Daoy (cell line): ENCODE measurements at regions not wholly inside any gene's neighbourhood (a gene's known extent, or its start where the extent isn't known, plus 50 kb on each side); places are given as distances from the start of the nearest gene placed in this dataset.
A peak's percentile ranks its signal among the peaks of the same experiment; 100 is the strongest.

ENCODE experiments used
- DNase-seq: peaks from one replicate; pipeline ENCODE4 v3.0.0-alpha.2; 2015; ENCODE audit warnings: low read depth

- peak; percentile 3 for DNase-seq
Observed at GRCh38 chr6:43950051-43950605, 177.1 kb downstream of the MRPL14 start.

GRCh38 chr6:43949551-43949991 lies 177.7 kb downstream of the MRPL14 start:
- no peak for DNase-seq

- DNase-seq, result peak; percentile 79
Observed at GRCh38 chr6:43948527-43949485, 178.4 kb downstream of the MRPL14 start.

- DNase-seq, result no peak
Observed at GRCh38 chr6:43947860-43948259, 177.8 kb downstream of the VEGFA start.

- no peak for DNase-seq
Observed at GRCh38 chr6:43946641-43947363, 176.8 kb downstream of the VEGFA start.

GRCh38 chr6:43945768-43946080 lies 175.7 kb downstream of the VEGFA start:
- no peak for DNase-seq

- no peak for DNase-seq
Observed at GRCh38 chr6:43944908-43945767, 175.1 kb downstream of the VEGFA start.

- DNase-seq, result peak; percentile 35
Observed at GRCh38 chr6:43943781-43944250, 173.8 kb downstream of the VEGFA start.

GRCh38 chr6:43943099-43943766 lies 173.2 kb downstream of the VEGFA start:
- DNase-seq, result peak; percentile 0

- DNase-seq, result peak; percentile 1
Observed at GRCh38 chr6:43942616-43943015, 172.6 kb downstream of the VEGFA start.

- peak; percentile 4 for DNase-seq
Observed at GRCh38 chr6:43942011-43942442, 172.0 kb downstream of the VEGFA start.

- DNase-seq, result peak; percentile 2
Observed at GRCh38 chr6:43941174-43941573, 171.2 kb downstream of the VEGFA start.

GRCh38 chr6:43940393-43941087 lies 170.5 kb downstream of the VEGFA start:
- peak; percentile 1 for DNase-seq

GRCh38 chr6:43940071-43940392 lies 170.0 kb downstream of the VEGFA start:
- no peak for DNase-seq

GRCh38 chr6:43939281-43940070 lies 169.5 kb downstream of the VEGFA start:
- DNase-seq, result peak; percentile 50

- peak; percentile 1 for DNase-seq
Observed at GRCh38 chr6:43938178-43939105, 168.4 kb downstream of the VEGFA start.

GRCh38 chr6:43937236-43938177 lies 167.5 kb downstream of the VEGFA start:
- DNase-seq, result peak; percentile 10
